ENCODE measurements at regions not wholly inside any gene's neighbourhood (a gene's known extent, or its start where the extent isn't known, plus 50 kb on each side); places are given as distances from the start of the nearest gene placed in this dataset.

DNA sequence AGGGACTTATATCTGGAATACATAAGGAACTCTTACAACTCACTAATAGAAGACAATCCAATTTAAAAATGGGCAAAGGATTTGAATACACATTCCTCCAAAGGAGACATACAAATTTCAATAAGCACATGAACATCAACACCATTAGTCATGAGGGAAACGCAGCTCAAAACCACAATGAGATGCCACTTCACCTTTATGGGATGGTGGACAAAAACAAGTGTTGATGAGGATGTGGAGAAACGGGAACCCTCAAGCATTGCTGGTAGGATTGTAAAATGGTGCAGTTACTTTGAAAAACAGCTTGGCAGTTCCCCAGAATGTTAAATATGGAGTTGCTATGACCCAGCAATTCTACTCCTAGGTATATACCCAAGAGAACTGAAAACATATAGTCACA, 72.7 kb upstream of the IER5L start:
- Mint-ChIP-seq H3K4me1 (peaks cover 4% of the 10 kb centered on the region), H3K9me3 (peaks cover 1% of the 10 kb centered on the region), H3K36me3 (no peaks in the 10 kb centered on the region), H3K27me3 (peaks cover 25% of the 10 kb centered on the region), H3K27ac (no peak overlapping the region), H3K4me3 (no peak overlapping the region)
- POLR2A ChIA-PET = no interaction called here
- DNase-seq (no peak), ATAC-seq (ENCODE audit: low read depth) (no peak)

DNA sequence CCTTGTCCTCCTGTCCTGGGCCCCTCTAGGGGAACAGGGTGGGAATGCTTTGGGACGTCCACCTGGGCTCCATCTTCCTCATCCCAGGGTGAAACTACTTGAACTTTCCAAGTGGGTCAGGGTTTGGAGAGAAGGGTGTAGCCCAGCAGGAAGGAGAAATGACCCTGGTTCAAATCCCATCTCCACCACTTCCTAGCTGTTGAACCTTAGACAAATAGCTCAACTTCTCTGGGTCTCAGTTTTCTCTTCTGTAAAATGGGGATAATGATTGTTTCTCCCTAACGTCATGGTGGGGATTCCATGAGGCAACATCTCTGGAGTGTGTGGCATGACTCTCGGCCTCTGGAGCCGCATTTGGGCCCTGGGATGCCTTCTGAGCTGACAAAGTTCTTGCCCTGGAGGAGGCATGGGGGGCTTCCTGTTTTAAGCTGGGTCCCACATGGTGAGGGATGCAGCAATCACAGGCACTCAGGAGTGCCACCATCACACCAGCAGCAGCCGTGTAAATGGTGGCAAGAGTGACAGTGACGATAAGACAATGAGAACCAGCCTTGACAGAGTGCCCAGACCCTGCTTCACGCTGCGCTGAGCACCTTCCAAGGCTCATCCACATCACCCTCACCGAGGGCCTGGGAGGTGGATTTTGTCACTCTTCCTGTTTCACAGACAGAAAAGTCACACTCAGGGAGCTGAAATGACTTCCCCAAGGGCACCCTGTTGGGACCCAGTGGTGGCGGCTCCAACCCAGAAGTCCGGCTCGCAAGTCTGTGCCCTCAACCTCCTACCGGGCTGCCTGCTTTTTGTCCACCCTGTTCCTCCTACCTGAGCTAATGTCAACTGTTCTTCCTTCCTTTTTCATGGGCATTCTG, 69.5 kb upstream of the IER5L start:
- ATAC-seq (ENCODE audit: low read depth) (no peak), DNase-seq (peak; percentile 16)
- Mint-ChIP-seq H3K4me1 (peaks cover 4% of the 10 kb centered on the region), H3K4me3 (no peak overlapping the region), H3K27me3 (peaks cover 20% of the 10 kb centered on the region), H3K36me3 (no peaks in the 10 kb centered on the region), H3K9me3 (peaks cover 1% of the 10 kb centered on the region), H3K27ac (no peak overlapping the region)
- POLR2A ChIA-PET = interaction anchor here (1.5 kb wide), 1 partner anchor 10 kb away, joined by 5 read pairs; no protein-coding TSS in a partner anchor

DNA sequence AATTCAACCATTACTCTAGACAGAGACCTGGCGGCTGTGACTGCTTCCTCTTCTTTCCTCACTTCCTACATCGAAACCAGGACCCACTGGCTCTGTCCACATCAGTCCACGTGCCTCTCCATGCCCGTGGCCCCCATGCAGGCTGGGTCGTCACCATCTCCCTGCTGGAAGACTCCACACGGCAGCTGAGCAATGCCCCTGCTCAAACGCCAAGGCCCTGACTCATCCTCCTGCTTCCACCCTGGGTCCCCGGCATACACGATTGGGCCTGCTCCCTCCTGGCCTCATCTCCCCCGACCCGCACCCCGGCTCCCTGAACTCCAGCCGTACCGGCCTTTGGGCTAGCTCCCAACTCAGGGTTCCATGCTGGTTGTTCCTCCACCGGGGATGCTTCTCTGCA, 67.2 kb upstream of the IER5L start:
- H3K9me3 Mint-ChIP-seq = peaks cover 1% of the 10 kb centered on the region
- POLR2A ChIA-PET = no interaction called here
- ATAC-seq (ENCODE audit: low read depth) = no peak
- H3K4me1 Mint-ChIP-seq = peaks cover 5% of the 10 kb centered on the region
- H3K27ac Mint-ChIP-seq = no peak overlapping the region
- H3K27me3 Mint-ChIP-seq = peaks cover 15% of the 10 kb centered on the region
- H3K36me3 Mint-ChIP-seq = no peaks in the 10 kb centered on the region
- DNase-seq = peak; percentile 18
- no peak overlapping the region for H3K4me3 Mint-ChIP-seq

DNA sequence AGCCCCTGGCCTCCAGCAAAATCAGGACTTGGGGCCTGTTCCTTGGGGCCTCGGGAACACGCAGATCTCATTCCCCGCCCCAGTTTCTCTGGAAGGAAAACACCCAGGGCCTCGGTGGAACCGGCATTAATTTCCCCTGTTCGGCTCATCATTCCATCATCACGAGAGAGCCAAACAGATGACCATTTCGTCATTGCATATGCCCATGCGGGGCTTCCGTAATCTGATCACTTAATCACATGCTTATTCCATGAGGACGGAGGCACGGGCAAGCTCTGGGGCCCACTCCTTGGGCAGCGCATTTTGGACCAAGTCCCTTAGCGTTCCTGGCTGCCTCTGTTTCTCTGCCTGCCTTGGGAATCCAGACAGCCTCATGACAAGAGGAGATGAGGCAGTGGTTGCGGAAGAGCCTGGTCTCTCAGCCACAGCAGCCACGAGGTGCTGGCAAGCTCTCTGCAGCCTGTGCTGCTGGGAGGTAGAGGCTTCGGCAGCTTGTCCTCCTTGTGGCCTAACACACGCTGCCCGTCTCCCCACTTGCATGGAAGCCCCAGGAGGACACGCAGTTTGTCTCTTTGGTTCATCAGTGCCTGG, 65.0 kb upstream of the IER5L start:
- peaks cover 12% of the 10 kb centered on the region for H3K4me1 Mint-ChIP-seq
- H3K36me3 Mint-ChIP-seq = no peaks in the 10 kb centered on the region
- H3K27ac Mint-ChIP-seq = no peak overlapping the region
- POLR2A ChIA-PET = interaction anchor here (0.5 kb wide), 1 partner anchor 129 kb away, joined by 7 read pairs; no protein-coding TSS in a partner anchor
- DNase-seq (peak; percentile 17), ATAC-seq (ENCODE audit: low read depth) (no peak)
- H3K4me3 Mint-ChIP-seq = no peak overlapping the region
- no peaks in the 10 kb centered on the region for H3K27me3 Mint-ChIP-seq
- H3K9me3 Mint-ChIP-seq = no peaks in the 10 kb centered on the region

DNA sequence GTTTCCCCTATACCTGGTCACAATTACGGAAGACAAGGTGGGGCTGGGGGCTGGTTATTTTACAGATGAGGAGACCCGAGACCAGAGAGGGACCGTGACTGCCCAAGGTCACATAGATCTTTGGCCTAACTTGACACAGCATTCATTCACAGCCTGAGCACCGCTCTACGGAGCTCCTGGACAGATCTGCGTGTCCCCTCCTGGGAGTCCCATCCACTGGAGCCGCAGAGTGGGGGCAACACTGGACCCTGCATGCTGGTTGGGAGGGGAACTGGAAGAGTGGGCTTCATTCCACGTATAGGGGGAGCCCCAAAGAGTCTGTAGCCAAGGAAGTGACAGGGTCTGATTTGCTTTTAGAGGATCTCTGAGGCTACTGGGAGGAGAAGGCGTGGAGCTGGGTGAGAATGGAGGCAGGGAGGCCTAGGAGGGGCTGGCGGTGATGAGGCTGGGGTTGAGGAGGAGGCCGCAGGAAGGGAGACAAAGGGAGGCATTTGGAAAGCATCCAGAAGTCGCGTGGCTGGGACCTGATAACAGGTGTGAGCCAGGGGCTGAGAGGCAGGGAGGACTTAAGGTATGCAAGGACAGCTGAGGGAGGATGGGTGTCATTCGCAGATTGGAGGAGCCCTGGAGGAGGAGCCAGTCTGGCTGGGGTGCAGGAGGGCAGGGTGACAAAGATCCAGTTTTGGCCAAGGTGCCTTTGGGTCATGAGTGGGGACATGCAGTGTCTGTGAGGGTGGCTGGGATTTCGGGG, 64.3 kb upstream of the IER5L start:
- DNase-seq (peak; percentile 22), ATAC-seq (ENCODE audit: low read depth) (no peak)
- Mint-ChIP-seq H3K4me1 (peaks cover 19% of the 10 kb centered on the region), H3K27ac (no peak overlapping the region), H3K9me3 (no peaks in the 10 kb centered on the region), H3K36me3 (no peaks in the 10 kb centered on the region), H3K27me3 (no peaks in the 10 kb centered on the region), H3K4me3 (no peak overlapping the region)
- POLR2A ChIA-PET = no interaction called here

DNA sequence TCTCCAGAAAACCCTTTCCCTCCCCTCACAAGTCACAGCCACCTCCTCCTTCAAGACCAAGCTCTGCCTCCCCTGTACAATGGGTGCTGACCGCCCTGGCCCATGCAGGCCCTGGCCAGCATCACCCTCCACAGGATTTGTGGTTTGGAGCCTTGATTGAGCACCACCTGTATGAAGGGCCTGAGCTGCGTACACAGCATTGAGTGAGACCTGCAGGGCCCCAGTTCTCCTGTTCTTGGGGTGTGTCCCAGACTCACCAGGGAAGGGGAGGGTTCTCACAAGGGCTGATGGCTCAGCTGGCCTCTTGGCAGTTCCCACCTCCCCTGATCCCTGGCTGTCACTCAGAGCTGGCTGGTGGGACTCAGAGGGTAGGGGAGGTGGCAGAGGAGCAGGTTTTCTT, 63.7 kb upstream of the IER5L start:
- Mint-ChIP-seq H3K4me3 (no peak overlapping the region), H3K36me3 (no peaks in the 10 kb centered on the region), H3K27ac (no peak overlapping the region), H3K9me3 (no peaks in the 10 kb centered on the region), H3K4me1 (peaks cover 26% of the 10 kb centered on the region), H3K27me3 (no peaks in the 10 kb centered on the region)
- POLR2A ChIA-PET = no interaction called here
- peak; percentile 30 for DNase-seq
- no peak for ATAC-seq (ENCODE audit: low read depth)

DNA sequence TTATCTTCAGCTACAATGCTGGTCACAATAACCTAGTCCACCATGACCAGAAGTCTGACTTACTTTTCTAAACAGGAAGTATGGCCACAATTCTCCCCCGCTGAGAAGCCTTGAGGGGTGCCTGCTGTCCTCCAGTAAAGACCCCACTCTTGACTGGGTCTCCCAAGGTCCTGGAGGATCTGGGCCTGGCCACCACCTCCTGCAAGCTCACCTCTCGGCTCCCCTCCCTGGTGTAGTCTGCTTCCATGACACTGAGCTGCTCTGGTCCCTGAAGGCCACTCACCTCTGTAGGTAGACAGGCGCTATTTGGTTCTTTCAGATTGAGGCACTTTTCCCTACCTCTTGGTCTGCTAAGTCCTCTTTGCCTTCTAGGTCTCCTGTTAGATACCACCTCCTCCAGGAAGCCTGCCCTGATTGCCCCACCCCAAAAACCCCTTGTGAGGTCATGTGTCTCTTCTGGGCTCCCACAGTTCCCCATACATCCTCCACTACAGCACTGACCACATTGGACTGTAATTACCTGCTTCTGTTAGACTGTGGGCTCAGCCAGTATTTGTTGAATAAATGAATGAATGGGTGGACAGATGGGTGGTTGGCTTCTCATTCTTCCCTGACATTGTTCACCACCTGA, 62.6 kb upstream of the IER5L start:
- H3K9me3 Mint-ChIP-seq = no peaks in the 10 kb centered on the region
- H3K4me1 Mint-ChIP-seq = peaks cover 33% of the 10 kb centered on the region
- H3K4me3 Mint-ChIP-seq = no peak overlapping the region
- H3K27me3 Mint-ChIP-seq = no peaks in the 10 kb centered on the region
- H3K27ac Mint-ChIP-seq = no peak overlapping the region
- no peak for ATAC-seq (ENCODE audit: low read depth)
- H3K36me3 Mint-ChIP-seq = no peaks in the 10 kb centered on the region
- POLR2A ChIA-PET = no interaction called here
- peak; percentile 31 for DNase-seq

DNA sequence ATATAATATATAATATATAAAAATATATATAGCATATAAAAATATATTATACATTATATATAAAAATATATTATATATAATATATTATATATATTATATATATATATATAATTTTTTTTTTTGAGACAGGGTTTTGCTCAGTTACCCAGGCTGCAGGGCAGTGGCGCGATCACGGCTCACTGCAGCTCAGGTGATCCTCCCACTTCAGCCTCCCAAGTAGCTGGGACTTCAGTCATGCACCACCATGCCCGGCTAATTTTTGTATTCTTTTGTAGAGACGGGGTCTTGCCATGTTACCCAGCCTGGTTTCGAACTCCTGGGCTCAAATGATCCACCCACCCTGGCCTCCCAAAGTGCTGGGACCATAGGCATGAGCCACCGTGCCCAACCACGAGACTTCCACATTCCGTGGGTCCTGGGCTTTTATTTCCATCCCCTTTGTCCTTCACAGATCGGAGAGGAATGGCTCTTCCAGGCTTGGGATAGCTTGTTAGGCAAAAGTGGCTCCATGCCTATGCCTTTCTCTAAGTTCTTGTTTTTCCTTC, 62.0 kb upstream of the IER5L start:
- Mint-ChIP-seq H3K36me3 (no peaks in the 10 kb centered on the region), H3K4me1 (peaks cover 39% of the 10 kb centered on the region), H3K27ac (no peak overlapping the region), H3K4me3 (no peak overlapping the region), H3K27me3 (no peaks in the 10 kb centered on the region), H3K9me3 (no peaks in the 10 kb centered on the region)
- peak; percentile 29 for DNase-seq
- POLR2A ChIA-PET = no interaction called here
- no peak for ATAC-seq (ENCODE audit: low read depth)

DNA sequence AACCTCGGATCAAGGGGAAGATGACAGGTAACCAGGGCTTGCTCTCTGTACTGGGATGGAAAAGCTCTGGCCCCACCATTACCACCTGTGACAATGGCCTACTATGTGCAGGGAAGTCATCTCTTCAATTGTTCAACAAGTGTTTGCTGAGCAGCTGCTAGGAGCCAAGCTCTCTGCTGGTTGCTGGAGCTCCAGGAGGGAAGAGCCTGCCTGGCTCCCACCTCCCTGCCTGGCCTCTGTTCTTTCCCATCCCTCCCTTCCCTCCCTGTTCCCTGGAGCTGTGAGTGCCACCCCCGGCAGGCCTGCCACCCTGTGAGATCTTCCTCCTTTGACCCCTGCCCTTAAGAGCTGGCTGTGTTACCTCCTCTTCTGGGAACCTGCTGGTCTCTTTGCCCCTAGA, 59.7 kb upstream of the IER5L start:
- POLR2A ChIA-PET = interaction anchor here (0.6 to 4.5 kb wide), 8 partner anchors 9 to 315 kb away, joined by 3 to 39 read pairs (median 5); partner anchors contain the start of gene IER5L
- peaks cover 7% of the 10 kb centered on the region for H3K9me3 Mint-ChIP-seq
- H3K4me1 Mint-ChIP-seq = peaks cover 54% of the 10 kb centered on the region
- ATAC-seq (ENCODE audit: low read depth) (no peak), DNase-seq (no peak)
- peaks cover 5% of the 10 kb centered on the region for H3K36me3 Mint-ChIP-seq
- no peaks in the 10 kb centered on the region for H3K27me3 Mint-ChIP-seq
- H3K27ac Mint-ChIP-seq = no peak overlapping the region
- peak overlapping the region; percentile 86 for H3K4me3 Mint-ChIP-seq

DNA sequence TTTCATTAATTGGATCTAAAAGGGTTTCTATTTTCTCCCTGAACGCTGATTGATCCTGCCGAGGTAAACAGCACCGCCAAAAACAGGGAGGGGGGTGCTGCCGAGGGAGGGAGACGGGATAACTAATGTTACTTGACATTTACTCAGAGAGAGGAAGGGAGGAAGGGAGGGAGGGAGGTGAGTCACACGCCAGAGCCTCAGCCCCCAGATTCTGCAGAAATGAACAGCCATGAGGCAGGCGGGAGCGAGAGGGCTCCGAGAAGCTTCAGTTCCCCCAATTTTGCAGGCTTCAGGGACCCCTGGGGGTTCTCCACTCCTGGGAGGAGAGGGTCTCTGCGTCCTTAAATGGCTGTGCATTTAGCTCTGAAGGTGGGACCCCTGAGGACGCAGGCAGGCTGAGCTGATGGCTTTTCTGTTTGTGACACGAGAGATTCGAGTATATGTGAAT, 59.1 kb upstream of the IER5L start:
- DNase-seq (no peak), ATAC-seq (ENCODE audit: low read depth) (peak; percentile 56)
- H3K4me3 Mint-ChIP-seq = peak overlapping the region; percentile 86
- H3K36me3 Mint-ChIP-seq = peaks cover 6% of the 10 kb centered on the region
- no peaks in the 10 kb centered on the region for H3K27me3 Mint-ChIP-seq
- peak overlapping the region; percentile 89 for H3K27ac Mint-ChIP-seq
- peaks cover 9% of the 10 kb centered on the region for H3K9me3 Mint-ChIP-seq
- POLR2A ChIA-PET = interaction anchor here (0.6 to 4.5 kb wide), 10 partner anchors 9 to 315 kb away, joined by 3 to 39 read pairs (median 5); partner anchors contain the start of gene IER5L
- peaks cover 54% of the 10 kb centered on the region for H3K4me1 Mint-ChIP-seq

DNA sequence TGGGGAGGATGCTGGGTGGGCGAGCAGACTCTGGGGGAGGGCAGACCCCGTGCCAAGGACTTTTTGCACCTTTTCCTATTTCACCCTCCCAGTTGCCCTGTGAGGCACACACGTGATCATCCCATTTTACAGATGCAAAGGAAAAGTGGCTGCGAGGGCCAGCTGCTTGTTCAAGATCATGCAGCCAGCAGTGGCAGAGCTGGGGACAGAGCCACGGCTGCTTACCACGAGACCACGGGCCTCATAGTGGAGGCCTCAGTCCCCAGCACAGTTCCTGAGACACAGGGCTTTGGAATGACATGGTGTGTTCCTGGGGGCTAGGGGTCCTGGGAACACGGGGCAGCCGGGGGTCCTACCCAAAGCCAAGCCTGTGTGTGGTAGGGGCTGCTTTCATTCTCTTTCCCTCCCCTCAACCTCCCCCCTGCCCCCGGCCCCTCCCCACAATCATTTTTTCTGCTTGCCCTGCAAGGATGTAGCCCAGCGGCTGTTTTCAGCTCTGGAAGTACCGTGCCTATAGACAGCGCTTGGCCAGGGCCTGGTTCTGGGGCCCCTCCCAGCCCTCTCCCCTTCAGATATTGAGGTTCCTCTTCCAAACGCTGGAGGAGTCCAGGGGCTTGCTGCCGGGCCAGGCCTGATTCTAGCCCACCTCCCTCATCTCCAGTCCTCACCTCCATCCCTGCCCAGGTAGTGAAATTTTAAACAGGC, 58.5 kb upstream of the IER5L start:
- POLR2A ChIA-PET = interaction anchor here (0.8 to 4.5 kb wide), 11 partner anchors 9 to 389 kb away, joined by 3 to 39 read pairs (median 5); partner anchors contain the start of gene IER5L
- peaks cover 54% of the 10 kb centered on the region for H3K4me1 Mint-ChIP-seq
- H3K4me3 Mint-ChIP-seq = peak overlapping the region; percentile 86
- ATAC-seq (ENCODE audit: low read depth) (peak; percentile 19), DNase-seq (no peak)
- H3K36me3 Mint-ChIP-seq = peaks cover 6% of the 10 kb centered on the region
- peaks cover 9% of the 10 kb centered on the region for H3K9me3 Mint-ChIP-seq
- no peaks in the 10 kb centered on the region for H3K27me3 Mint-ChIP-seq
- peak overlapping the region; percentile 89 for H3K27ac Mint-ChIP-seq

DNA sequence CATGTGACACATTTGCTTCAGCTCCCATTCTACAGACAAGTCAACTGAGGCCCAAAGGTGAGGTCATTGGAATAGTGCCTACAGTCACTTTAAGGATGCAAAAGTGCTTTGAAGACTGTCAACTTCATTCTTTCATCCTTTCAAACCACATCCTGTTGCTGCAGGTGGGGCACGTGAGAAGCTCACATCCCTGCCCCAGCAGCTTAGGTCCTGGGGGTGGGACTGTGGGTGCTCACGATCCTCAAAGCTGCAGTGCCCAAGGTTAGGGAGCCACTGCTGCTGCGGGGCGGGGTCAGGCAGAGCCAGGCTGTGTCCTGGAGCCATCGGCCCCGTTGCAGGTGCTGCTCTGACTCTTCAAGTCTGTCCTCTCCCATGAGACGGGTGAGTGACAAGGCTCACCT, 57.9 kb upstream of the IER5L start:
- Mint-ChIP-seq H3K4me1 (peaks cover 54% of the 10 kb centered on the region), H3K9me3 (peaks cover 9% of the 10 kb centered on the region), H3K27ac (peak overlapping the region; percentile 77), H3K36me3 (peaks cover 6% of the 10 kb centered on the region), H3K27me3 (no peaks in the 10 kb centered on the region), H3K4me3 (peak overlapping the region; percentile 72)
- POLR2A ChIA-PET = interaction anchor here (1.1 to 4.5 kb wide), 6 partner anchors 9 to 389 kb away, joined by 3 to 39 read pairs (median 4); partner anchors contain the start of gene IER5L
- ATAC-seq (ENCODE audit: low read depth) (peak; percentile 80), DNase-seq (peak; percentile 72)
